GM23338 (cell line): ENCODE measurements at regions not wholly inside any gene's neighbourhood (a gene's known extent, or its start where the extent isn't known, plus 50 kb on each side); places are given as distances from the start of the nearest gene placed in this dataset.

Experiments
- ATAC-seq: fragments of 200-7000 bp; cut with Tn5 transposase; 3 replicates; pipeline ENCODE4 v1.9.1; 2020
- DNase-seq: peaks from one replicate; pipeline ENCODE4 v3.0.0-alpha.2; 2015; ENCODE audit warnings: low spot score
- H2AFZ ChIP-seq: fragments of 200-600 bp; sonication (generic); 2 replicates; pipeline ENCODE4 v1.8.0; 2016; ENCODE audit warnings: antibody characterized with exemption, mild to moderate bottlenecking, moderate library complexity
- H3F3A ChIP-seq: fragments of 200-600 bp; sonication (generic); replicated peaks from 2 replicates; pipeline ENCODE4 v1.8.0; 2017; ENCODE audit warnings: antibody characterized with exemption, mixed run types, low read depth
- H3K27ac ChIP-seq: fragments of 200-600 bp; sonication (generic); 2 replicates; pipeline ENCODE4 v1.6.1; 2016; ENCODE audit warnings: low read depth
- H3K27me3 ChIP-seq: fragments of 200-600 bp; sonication (generic); 2 replicates; pipeline ENCODE4 v1.8.0; 2016; ENCODE audit warnings: mild to moderate bottlenecking, mixed run types, moderate library complexity; ENCODE audit not compliant: insufficient read depth
- H3K36me3 ChIP-seq: fragments of 200-600 bp; sonication (generic); 2 replicates; pipeline ENCODE4 v1.8.0; 2016; ENCODE audit warnings: mild to moderate bottlenecking; ENCODE audit not compliant: insufficient read depth
- H3K4me1 ChIP-seq: fragments of 200-600 bp; sonication (generic); 2 replicates; pipeline ENCODE4 v1.8.0; 2016; ENCODE audit warnings: mild to moderate bottlenecking, moderate library complexity; ENCODE audit not compliant: insufficient read depth
- H3K4me2 ChIP-seq: fragments of 200-600 bp; sonication (generic); 2 replicates; pipeline ENCODE4 v1.7.1; 2017; ENCODE audit warnings: mixed run types
- H3K4me3 ChIP-seq: fragments of 200-600 bp; sonication (generic); 2 replicates; pipeline ENCODE4 v1.6.1; 2016; ENCODE audit warnings: mixed run types
- H3K79me2 ChIP-seq: fragments of 200-600 bp; sonication (generic); replicated peaks from 2 replicates; pipeline ENCODE4 v1.8.0; 2017; ENCODE audit warnings: mild to moderate bottlenecking; ENCODE audit not compliant: insufficient read depth
- H3K9me2 ChIP-seq: fragments of 200-600 bp; sonication (generic); 2 replicates; pipeline ENCODE4 v1.8.0; 2017; ENCODE audit not compliant: insufficient read depth
- H4K20me1 ChIP-seq: fragments of 200-600 bp; sonication (generic); replicated peaks from 2 replicates; pipeline ENCODE4 v1.8.0; 2017; ENCODE audit warnings: mild to moderate bottlenecking; ENCODE audit not compliant: insufficient read depth
- H3K27ac Mint-ChIP-seq: 2 replicates; pipeline ENCODE4 v1.8.0; 2020; ENCODE audit warnings: inconsistent platforms, mild to moderate bottlenecking, moderate library complexity, mixed read lengths
- H3K27me3 Mint-ChIP-seq: 3 replicates; pipeline ENCODE4 v1.8.0; 2022; ENCODE audit warnings: low read depth, mild to moderate bottlenecking, moderate library complexity, mixed read lengths, inconsistent platforms; ENCODE audit not compliant: insufficient read depth, poor library complexity
- H3K36me3 Mint-ChIP-seq: 3 replicates; pipeline ENCODE4 v1.8.0; 2021; ENCODE audit warnings: low read depth, mild to moderate bottlenecking, inconsistent platforms, moderate library complexity, mixed read lengths
- H3K4me1 Mint-ChIP-seq: 3 replicates; pipeline ENCODE4 v1.8.0; 2020; ENCODE audit warnings: mild to moderate bottlenecking, inconsistent platforms, mixed read lengths
- H3K4me3 Mint-ChIP-seq: 3 replicates; pipeline ENCODE4 v1.8.0; 2021; ENCODE audit warnings: moderate library complexity, mild to moderate bottlenecking, inconsistent platforms, mixed read lengths
- H3K9me3 Mint-ChIP-seq: 3 replicates; pipeline ENCODE4 v1.8.0; 2020; ENCODE audit warnings: moderate library complexity, mild to moderate bottlenecking, inconsistent platforms, mixed read lengths
- CREB1 ChIP-seq: fragments of 250-450 bp; sonication (Bioruptor Pico); IDR thresholded peaks from 2 replicates; pipeline ENCODE4 v1.5.0; 2020; ENCODE audit warnings: low read depth, mild to moderate bottlenecking, moderate library complexity
- EZH2 ChIP-seq: fragments of 200-600 bp; sonication (generic); IDR thresholded peaks from one replicate; pipeline ENCODE4 v1.8.0; 2017; ENCODE audit warnings: antibody characterized with exemption, mild to moderate bottlenecking, low read depth; ENCODE audit not compliant: unreplicated experiment
- EZH2phosphoT487 ChIP-seq: fragments of 200-600 bp; sonication (generic); IDR thresholded peaks from one replicate; pipeline ENCODE4 v1.8.1; 2018; ENCODE audit warnings: antibody characterized with exemption; ENCODE audit not compliant: unreplicated experiment
- JUNB ChIP-seq: IDR thresholded peaks from one replicate; pipeline ENCODE4 v1.6.1; 2016; ENCODE audit warnings: antibody characterized with exemption; ENCODE audit not compliant: unreplicated experiment
- NANOG ChIP-seq: IDR thresholded peaks from 2 replicates; pipeline ENCODE4 v1.6.1; 2016; ENCODE audit warnings: antibody characterized with exemption, borderline replicate concordance
- POLR2AphosphoS5 ChIP-seq: IDR thresholded peaks from 2 replicates; pipeline ENCODE4 v1.6.1; 2016; ENCODE audit warnings: antibody characterized with exemption, low read depth
- STAT1 ChIP-seq: IDR thresholded peaks from one replicate; pipeline ENCODE4 v1.6.1; 2016; ENCODE audit warnings: antibody characterized with exemption; ENCODE audit not compliant: unreplicated experiment
- ZNF114 ChIP-seq: fragments of 250-450 bp; sonication (Bioruptor Pico); IDR thresholded peaks from 2 replicates; pipeline ENCODE4 v1.5.0; 2020; ENCODE audit warnings: mild to moderate bottlenecking, moderate library complexity
- ZNF331 ChIP-seq: fragments of 250-450 bp; sonication (Bioruptor Pico); IDR thresholded peaks from 2 replicates; pipeline ENCODE4 v1.5.0; 2020; ENCODE audit warnings: low read depth, mild to moderate bottlenecking, moderate library complexity
- TF ChIP-seq, protein P1 (sequence below): IDR thresholded peaks from 2 replicates; pipeline ENCODE4 v1.6.1; 2016; ENCODE audit warnings: antibody characterized with exemption
- TF ChIP-seq, protein P2 (sequence below), 2 experiments: fragments of 200-600 bp in 1 of 2; sonication (generic) in 1 of 2; conservative IDR thresholded peaks; 2 replicates each; pipeline versions ENCODE4 v1.5.1 to v1.6.1; 2016 to 2017; ENCODE audit warnings: antibody characterized with exemption in 2 of 2, low read depth in 2 of 2, mild to moderate bottlenecking in 2 of 2, moderate library complexity in 1 of 2
- TF ChIP-seq, protein P3 (sequence below): IDR thresholded peaks from one replicate; pipeline ENCODE4 v1.6.1; 2018; ENCODE audit warnings: antibody characterized with exemption; ENCODE audit not compliant: unreplicated experiment

DNA sequence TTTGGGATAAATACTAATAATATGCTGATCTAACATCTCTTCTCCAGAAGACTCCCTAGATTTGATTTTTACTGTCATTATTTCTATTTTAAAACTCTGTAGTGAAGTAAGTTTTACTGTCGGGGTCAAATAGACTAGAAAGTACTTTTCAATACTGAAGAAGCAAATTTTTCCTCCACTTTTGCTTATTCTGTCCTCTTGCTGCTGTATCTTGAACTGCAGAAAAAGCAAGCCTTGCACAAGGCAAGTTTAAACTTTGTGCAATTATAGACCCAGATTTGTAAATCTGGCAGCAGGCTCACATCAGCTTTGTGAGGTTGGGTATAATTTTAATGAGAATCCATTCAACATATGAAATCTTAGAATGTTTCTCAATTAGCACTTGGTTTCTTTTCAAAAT is 151.1 kb upstream of the ETS2 start:
- H3K9me3 Mint-ChIP-seq = no peaks in the 10 kb centered on the region; the same call in 2 of the 3 replicates
- H3K27me3 Mint-ChIP-seq = peaks cover 5% of the 10 kb centered on the region
- Histone ChIP-seq H3K27me3 (peaks cover 18% of the 10 kb centered on the region), H3K79me2 (no peaks in the 10 kb centered on the region), H3K4me3 (no peak overlapping the region), H3K9me2 (no peaks in the 10 kb centered on the region), H2AFZ (no peak overlapping the region), H3K27ac (no peak overlapping the region), H3K4me1 (no peaks in the 10 kb centered on the region), H3F3A (no peaks in the 10 kb centered on the region), H3K36me3 (no peaks in the 10 kb centered on the region), H4K20me1 (no peaks in the 10 kb centered on the region), H3K4me2 (no peak overlapping the region)
- H3K4me1 Mint-ChIP-seq = peaks cover 8% of the 10 kb centered on the region; the same call in 2 of the 3 replicates
- no peak for DNase-seq
- no peak for ATAC-seq
- H3K36me3 Mint-ChIP-seq = no peaks in the 10 kb centered on the region; the same call in 2 of the 3 replicates
- TF ChIP-seq, protein P1, sequence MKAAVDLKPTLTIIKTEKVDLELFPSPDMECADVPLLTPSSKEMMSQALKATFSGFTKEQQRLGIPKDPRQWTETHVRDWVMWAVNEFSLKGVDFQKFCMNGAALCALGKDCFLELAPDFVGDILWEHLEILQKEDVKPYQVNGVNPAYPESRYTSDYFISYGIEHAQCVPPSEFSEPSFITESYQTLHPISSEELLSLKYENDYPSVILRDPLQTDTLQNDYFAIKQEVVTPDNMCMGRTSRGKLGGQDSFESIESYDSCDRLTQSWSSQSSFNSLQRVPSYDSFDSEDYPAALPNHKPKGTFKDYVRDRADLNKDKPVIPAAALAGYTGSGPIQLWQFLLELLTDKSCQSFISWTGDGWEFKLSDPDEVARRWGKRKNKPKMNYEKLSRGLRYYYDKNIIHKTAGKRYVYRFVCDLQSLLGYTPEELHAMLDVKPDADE = no peak
- no peak for TF ChIP-seq ZNF331 (CRISPR knock-in tag)
- no peak for TF ChIP-seq ZNF114 (CRISPR knock-in tag)
- no peak for TF ChIP-seq POLR2AphosphoS5
- TF ChIP-seq STAT1 = no peak
- no peak for TF ChIP-seq JUNB
- TF ChIP-seq EZH2phosphoT487 = no peak
- TF ChIP-seq, protein P2, sequence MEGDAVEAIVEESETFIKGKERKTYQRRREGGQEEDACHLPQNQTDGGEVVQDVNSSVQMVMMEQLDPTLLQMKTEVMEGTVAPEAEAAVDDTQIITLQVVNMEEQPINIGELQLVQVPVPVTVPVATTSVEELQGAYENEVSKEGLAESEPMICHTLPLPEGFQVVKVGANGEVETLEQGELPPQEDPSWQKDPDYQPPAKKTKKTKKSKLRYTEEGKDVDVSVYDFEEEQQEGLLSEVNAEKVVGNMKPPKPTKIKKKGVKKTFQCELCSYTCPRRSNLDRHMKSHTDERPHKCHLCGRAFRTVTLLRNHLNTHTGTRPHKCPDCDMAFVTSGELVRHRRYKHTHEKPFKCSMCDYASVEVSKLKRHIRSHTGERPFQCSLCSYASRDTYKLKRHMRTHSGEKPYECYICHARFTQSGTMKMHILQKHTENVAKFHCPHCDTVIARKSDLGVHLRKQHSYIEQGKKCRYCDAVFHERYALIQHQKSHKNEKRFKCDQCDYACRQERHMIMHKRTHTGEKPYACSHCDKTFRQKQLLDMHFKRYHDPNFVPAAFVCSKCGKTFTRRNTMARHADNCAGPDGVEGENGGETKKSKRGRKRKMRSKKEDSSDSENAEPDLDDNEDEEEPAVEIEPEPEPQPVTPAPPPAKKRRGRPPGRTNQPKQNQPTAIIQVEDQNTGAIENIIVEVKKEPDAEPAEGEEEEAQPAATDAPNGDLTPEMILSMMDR (conservative IDR thresholded peaks at IDR 0.05; ENCODE audit: low read depth in 2 of 2) = no peak
- no peak for TF ChIP-seq CREB1
- no peak for TF ChIP-seq NANOG
- TF ChIP-seq EZH2 = no peak
- H3K4me3 Mint-ChIP-seq = no peak overlapping the region
- H3K27ac Mint-ChIP-seq = no peak overlapping the region

DNA sequence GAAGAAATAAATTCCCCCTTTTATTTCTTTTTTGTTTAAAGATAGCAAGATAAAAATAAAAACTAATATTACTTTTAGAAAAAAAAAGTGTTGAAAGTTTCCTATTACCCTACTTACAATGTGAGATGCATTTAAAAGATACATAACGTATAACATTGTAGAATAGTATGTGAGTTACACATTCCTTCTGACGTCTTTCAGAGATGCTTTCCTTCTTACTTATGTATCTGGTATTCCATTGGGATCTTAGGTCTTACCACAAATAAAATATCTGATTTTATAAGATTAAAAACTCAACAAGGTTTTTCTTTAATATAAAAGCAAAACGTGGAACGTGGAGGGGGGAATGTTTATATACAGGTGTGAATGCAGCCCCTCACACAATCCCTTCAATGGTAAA is 147.2 kb upstream of the ETS2 start:
- Histone ChIP-seq H2AFZ (no peak overlapping the region), H3K27me3 (peaks cover 40% of the 10 kb centered on the region), H3K4me1 (peaks cover 9% of the 10 kb centered on the region), H3K27ac (no peak overlapping the region), H3K36me3 (no peaks in the 10 kb centered on the region), H3K4me2 (no peak overlapping the region), H3K9me2 (no peaks in the 10 kb centered on the region), H3F3A (no peaks in the 10 kb centered on the region), H3K4me3 (no peak overlapping the region), H4K20me1 (no peaks in the 10 kb centered on the region), H3K79me2 (no peaks in the 10 kb centered on the region)
- TF ChIP-seq, protein P1 = no peak
- TF ChIP-seq POLR2AphosphoS5 (no peak), NANOG (no peak), EZH2 (no peak), EZH2phosphoT487 (no peak), STAT1 (no peak), ZNF331 (CRISPR knock-in tag) (no peak), CREB1 (no peak), JUNB (no peak), ZNF114 (CRISPR knock-in tag) (no peak)
- TF ChIP-seq, protein P2 (conservative IDR thresholded peaks at IDR 0.05; ENCODE audit: low read depth in 2 of 2) = no peak
- TF ChIP-seq, protein P3, sequence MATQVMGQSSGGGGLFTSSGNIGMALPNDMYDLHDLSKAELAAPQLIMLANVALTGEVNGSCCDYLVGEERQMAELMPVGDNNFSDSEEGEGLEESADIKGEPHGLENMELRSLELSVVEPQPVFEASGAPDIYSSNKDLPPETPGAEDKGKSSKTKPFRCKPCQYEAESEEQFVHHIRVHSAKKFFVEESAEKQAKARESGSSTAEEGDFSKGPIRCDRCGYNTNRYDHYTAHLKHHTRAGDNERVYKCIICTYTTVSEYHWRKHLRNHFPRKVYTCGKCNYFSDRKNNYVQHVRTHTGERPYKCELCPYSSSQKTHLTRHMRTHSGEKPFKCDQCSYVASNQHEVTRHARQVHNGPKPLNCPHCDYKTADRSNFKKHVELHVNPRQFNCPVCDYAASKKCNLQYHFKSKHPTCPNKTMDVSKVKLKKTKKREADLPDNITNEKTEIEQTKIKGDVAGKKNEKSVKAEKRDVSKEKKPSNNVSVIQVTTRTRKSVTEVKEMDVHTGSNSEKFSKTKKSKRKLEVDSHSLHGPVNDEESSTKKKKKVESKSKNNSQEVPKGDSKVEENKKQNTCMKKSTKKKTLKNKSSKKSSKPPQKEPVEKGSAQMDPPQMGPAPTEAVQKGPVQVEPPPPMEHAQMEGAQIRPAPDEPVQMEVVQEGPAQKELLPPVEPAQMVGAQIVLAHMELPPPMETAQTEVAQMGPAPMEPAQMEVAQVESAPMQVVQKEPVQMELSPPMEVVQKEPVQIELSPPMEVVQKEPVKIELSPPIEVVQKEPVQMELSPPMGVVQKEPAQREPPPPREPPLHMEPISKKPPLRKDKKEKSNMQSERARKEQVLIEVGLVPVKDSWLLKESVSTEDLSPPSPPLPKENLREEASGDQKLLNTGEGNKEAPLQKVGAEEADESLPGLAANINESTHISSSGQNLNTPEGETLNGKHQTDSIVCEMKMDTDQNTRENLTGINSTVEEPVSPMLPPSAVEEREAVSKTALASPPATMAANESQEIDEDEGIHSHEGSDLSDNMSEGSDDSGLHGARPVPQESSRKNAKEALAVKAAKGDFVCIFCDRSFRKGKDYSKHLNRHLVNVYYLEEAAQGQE = no peak
- H3K36me3 Mint-ChIP-seq = peaks cover 3% of the 10 kb centered on the region; the same call in 1 of the 3 replicates
- H3K4me3 Mint-ChIP-seq = no peak overlapping the region
- no peak overlapping the region for H3K27ac Mint-ChIP-seq
- no peak for ATAC-seq
- no peak for DNase-seq
- peaks cover 17% of the 10 kb centered on the region for H3K27me3 Mint-ChIP-seq
- H3K9me3 Mint-ChIP-seq = peaks cover 3% of the 10 kb centered on the region; the same call in 1 of the 3 replicates
- H3K4me1 Mint-ChIP-seq = peaks cover 25% of the 10 kb centered on the region
